OCI-LY1 (cell line): ENCODE measurements at regions not wholly inside any gene's neighbourhood (a gene's known extent, or its start where the extent isn't known, plus 50 kb on each side); places are given as distances from the start of the nearest gene placed in this dataset.

Experiments
- H2AFZ ChIP-seq: fragments of 200-600 bp; sonication (generic), shearing (Covaris generic); 2 replicates; pipeline ENCODE4 v1.6.0; 2014; ENCODE audit warnings: antibody characterized with exemption, mild to moderate bottlenecking, low read length
- H3F3A ChIP-seq: fragments of 200-600 bp; sonication (generic), shearing (Covaris generic); 2 replicates; pipeline ENCODE4 v1.6.0; 2014; ENCODE audit warnings: mild to moderate bottlenecking, antibody characterized with exemption, low read length, moderate library complexity; ENCODE audit not compliant: insufficient read depth
- H3K27ac ChIP-seq: fragments of 200-600 bp; sonication (generic); 2 replicates; pipeline ENCODE4 v1.5.1; 2014; ENCODE audit warnings: low read length, mixed run types, mild to moderate bottlenecking, low read depth; ENCODE audit not compliant: poor library complexity, severe bottlenecking
- H3K27me3 ChIP-seq: fragments of 200-600 bp; sonication (generic); 2 replicates; pipeline ENCODE4 v1.6.0; 2014; ENCODE audit warnings: antibody characterized with exemption, mild to moderate bottlenecking, low read length, moderate library complexity; ENCODE audit not compliant: insufficient read depth
- H3K36me3 ChIP-seq: fragments of 200-600 bp; sonication (generic); 2 replicates; pipeline ENCODE4 v1.6.1; 2014; ENCODE audit warnings: mild to moderate bottlenecking, antibody characterized with exemption, low read length, moderate library complexity, mixed read lengths; ENCODE audit not compliant: insufficient read depth
- H3K4me1 ChIP-seq: fragments of 200-600 bp; sonication (generic); 2 replicates; pipeline ENCODE4 v1.5.1; 2014; ENCODE audit warnings: mild to moderate bottlenecking, low read length, moderate library complexity; ENCODE audit not compliant: insufficient read depth, severe bottlenecking
- H3K4me2 ChIP-seq: fragments of 200-600 bp; sonication (generic), shearing (Covaris generic); 2 replicates; pipeline ENCODE4 v1.6.1; 2014; ENCODE audit warnings: low read length
- H3K4me3 ChIP-seq: fragments of 200-600 bp; sonication (generic); 2 replicates; pipeline ENCODE4 v1.5.1; 2014; ENCODE audit warnings: low read length, low read depth, mild to moderate bottlenecking, mixed read lengths; ENCODE audit not compliant: poor library complexity, severe bottlenecking
- H3K79me2 ChIP-seq: fragments of 200-600 bp; shearing (Covaris generic); 2 replicates; pipeline ENCODE4 v1.6.1; 2016; ENCODE audit warnings: mixed run types, low read length, mixed read lengths; ENCODE audit not compliant: insufficient read depth
- H3K9ac ChIP-seq: fragments of 200-600 bp; sonication (generic), shearing (Covaris generic); 2 replicates; pipeline ENCODE4 v1.6.1; 2014; ENCODE audit warnings: mild to moderate bottlenecking, low read length, mixed read lengths
- H3K9me2 ChIP-seq: fragments of 200-600 bp; sonication (generic), shearing (Covaris generic); 2 replicates; pipeline ENCODE4 v1.6.1; 2014; ENCODE audit warnings: low read depth, mild to moderate bottlenecking, low read length, mixed read lengths
- H3K9me3 ChIP-seq: fragments of 200-600 bp; shearing (Covaris generic); 2 replicates; pipeline ENCODE4 v1.6.1; 2014; ENCODE audit warnings: low read length, mixed read lengths
- H4K20me1 ChIP-seq: fragments of 200-600 bp; sonication (generic), shearing (Covaris generic); 2 replicates; pipeline ENCODE4 v1.6.0; 2016; ENCODE audit warnings: mild to moderate bottlenecking, low read length; ENCODE audit not compliant: insufficient read depth
- CTCF ChIP-seq: fragments of 200-600 bp; sonication (generic), shearing (Covaris generic); IDR thresholded peaks from 2 replicates; pipeline ENCODE4 v1.5.1; 2017; ENCODE audit warnings: mild to moderate bottlenecking, antibody characterized with exemption, low read length, moderate library complexity, mixed read lengths
- EZH2 ChIP-seq: fragments of 200-600 bp; sonication (generic), shearing (Covaris generic); IDR thresholded peaks from 2 replicates; pipeline ENCODE4 v1.8.0; 2017; ENCODE audit warnings: borderline replicate concordance, mixed run types, mild to moderate bottlenecking, antibody characterized with exemption, low read length, moderate library complexity, mixed read lengths

GRCh38 chr10:23693501-23693901, 254.6 kb downstream of the OTUD1 start:
- TF ChIP-seq CTCF (no peak), EZH2 (no peak)
- Histone ChIP-seq H3K27me3 (no peaks in the 10 kb centered on the region), H3K9me3 (no peaks in the 10 kb centered on the region), H3K9ac (no peak overlapping the region), H2AFZ (no peak overlapping the region), H3K27ac (no peak overlapping the region), H3K36me3 (no peaks in the 10 kb centered on the region), H3K9me2 (no peaks in the 10 kb centered on the region), H3K4me3 (no peak overlapping the region), H4K20me1 (no peaks in the 10 kb centered on the region), H3F3A (no peaks in the 10 kb centered on the region), H3K4me2 (no peak overlapping the region), H3K4me1 (no peaks in the 10 kb centered on the region), H3K79me2 (no peaks in the 10 kb centered on the region)

- Histone ChIP-seq H3K27ac (no peak overlapping the region), H2AFZ (no peak overlapping the region), H3K9me3 (no peaks in the 10 kb centered on the region), H3K4me2 (no peak overlapping the region), H3K9ac (no peak overlapping the region), H3K4me3 (no peak overlapping the region), H3K4me1 (no peaks in the 10 kb centered on the region), H3K79me2 (no peaks in the 10 kb centered on the region), H3K27me3 (no peaks in the 10 kb centered on the region), H4K20me1 (no peaks in the 10 kb centered on the region), H3K36me3 (no peaks in the 10 kb centered on the region), H3K9me2 (no peaks in the 10 kb centered on the region), H3F3A (no peaks in the 10 kb centered on the region)
- TF ChIP-seq CTCF (no peak), EZH2 (no peak)
These were observed 255.1 kb downstream of the OTUD1 start for GRCh38 chr10:23693925-23694324.

GRCh38 chr10:23694446-23694920, 255.6 kb downstream of the OTUD1 start:
- TF ChIP-seq CTCF (no peak), EZH2 (no peak)
- H3K4me2 ChIP-seq: no peak overlapping the region
- no peak overlapping the region for H3K9ac ChIP-seq
- no peaks in the 10 kb centered on the region for H3K27me3 ChIP-seq
- no peaks in the 10 kb centered on the region for H3K9me3 ChIP-seq
- no peaks in the 10 kb centered on the region for H3F3A ChIP-seq
- H3K79me2 ChIP-seq: no peaks in the 10 kb centered on the region
- no peaks in the 10 kb centered on the region for H3K9me2 ChIP-seq
- H3K4me3 ChIP-seq: no peak overlapping the region
- H2AFZ ChIP-seq: no peak overlapping the region
- H4K20me1 ChIP-seq: no peaks in the 10 kb centered on the region
- H3K27ac ChIP-seq: no peak overlapping the region
- no peaks in the 10 kb centered on the region for H3K4me1 ChIP-seq
- no peaks in the 10 kb centered on the region for H3K36me3 ChIP-seq
